Suprapubic skin (tissue), 4 donors: ENCODE measurements at regions not wholly inside any gene's neighbourhood (a gene's known extent, or its start where the extent isn't known, plus 50 kb on each side); places are given as distances from the start of the nearest gene placed in this dataset.
"Not testable (repeated sequence)": the region's sequence is repeated elsewhere in the genome, so short reads cannot be mapped to it uniquely, and the experiment has no call there.

Experiments
- EP300 ChIP-seq: sonication (generic); formaldehyde crosslinking; IDR thresholded peaks from one replicate; pipeline ENCODE4 v1.6.1; 2017; ENCODE audit warnings: antibody characterized with exemption
- POLR2A ChIP-seq, 2 donors: fragments of 450-650 bp; IDR thresholded peaks; one replicate each; pipeline ENCODE4 v1.6.1; 2017; ENCODE audit warnings: antibody characterized with exemption in 2 of 2, mild to moderate bottlenecking in 2 of 2, moderate library complexity in 2 of 2
- POLR2AphosphoS5 ChIP-seq, 3 donors: sonication (generic); formaldehyde crosslinking; IDR thresholded peaks; one replicate each; pipeline ENCODE4 v1.6.1; 2017; ENCODE audit warnings: antibody characterized with exemption in 3 of 3
- TF ChIP-seq, protein P1 (sequence below), 2 donors: fragments of 200-600 bp in 1 of 2; fragments of 450-650 bp in 1 of 2; sonication (generic) in 1 of 2; IDR thresholded peaks; one replicate each; pipeline ENCODE4 v1.5.1; 2016 to 2019; ENCODE audit warnings: antibody characterized with exemption in 2 of 2, mild to moderate bottlenecking in 1 of 2, moderate library complexity in 1 of 2

DNA sequence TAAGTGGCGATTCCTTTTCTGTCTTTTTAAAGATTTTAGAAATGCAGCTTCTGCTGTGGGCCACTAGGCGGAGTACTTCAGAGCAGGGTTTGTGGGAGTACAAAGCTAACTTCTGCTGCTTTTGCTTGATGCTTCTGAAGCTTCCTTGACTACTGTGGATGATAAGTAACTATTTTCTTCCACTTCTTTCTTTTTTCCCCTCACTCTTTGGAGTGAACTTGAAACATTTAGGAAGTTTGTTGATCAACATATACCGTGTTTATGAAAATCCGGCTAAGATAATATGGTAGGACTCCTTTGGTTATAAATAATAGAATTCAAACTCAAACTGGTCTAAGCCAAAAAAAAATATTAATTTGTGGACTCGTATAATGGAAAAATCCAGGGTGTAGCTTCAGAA lies 1403.6 kb downstream of the FOXD4L5 start:
- TF ChIP-seq, protein P1, sequence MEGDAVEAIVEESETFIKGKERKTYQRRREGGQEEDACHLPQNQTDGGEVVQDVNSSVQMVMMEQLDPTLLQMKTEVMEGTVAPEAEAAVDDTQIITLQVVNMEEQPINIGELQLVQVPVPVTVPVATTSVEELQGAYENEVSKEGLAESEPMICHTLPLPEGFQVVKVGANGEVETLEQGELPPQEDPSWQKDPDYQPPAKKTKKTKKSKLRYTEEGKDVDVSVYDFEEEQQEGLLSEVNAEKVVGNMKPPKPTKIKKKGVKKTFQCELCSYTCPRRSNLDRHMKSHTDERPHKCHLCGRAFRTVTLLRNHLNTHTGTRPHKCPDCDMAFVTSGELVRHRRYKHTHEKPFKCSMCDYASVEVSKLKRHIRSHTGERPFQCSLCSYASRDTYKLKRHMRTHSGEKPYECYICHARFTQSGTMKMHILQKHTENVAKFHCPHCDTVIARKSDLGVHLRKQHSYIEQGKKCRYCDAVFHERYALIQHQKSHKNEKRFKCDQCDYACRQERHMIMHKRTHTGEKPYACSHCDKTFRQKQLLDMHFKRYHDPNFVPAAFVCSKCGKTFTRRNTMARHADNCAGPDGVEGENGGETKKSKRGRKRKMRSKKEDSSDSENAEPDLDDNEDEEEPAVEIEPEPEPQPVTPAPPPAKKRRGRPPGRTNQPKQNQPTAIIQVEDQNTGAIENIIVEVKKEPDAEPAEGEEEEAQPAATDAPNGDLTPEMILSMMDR (IDR thresholded peaks at IDR 0.05) = not testable (repeated sequence)
- not testable (repeated sequence) for TF ChIP-seq POLR2A (IDR thresholded peaks at IDR 0.05); POLR2AphosphoS5 (IDR thresholded peaks at IDR 0.05); EP300
